ENCODE measurements at regions not wholly inside any gene's neighbourhood (a gene's known extent, or its start where the extent isn't known, plus 50 kb on each side); places are given as distances from the start of the nearest gene placed in this dataset.

- TF ChIP-seq CTCF (conservative IDR thresholded peaks at IDR 0.05) = no peak
- no peak for TF ChIP-seq ZFX (IDR thresholded peaks at IDR 0.05)
These were observed 458.0 kb downstream of the DOK5 start for GRCh38 chr20:54933212-54933904.
